IPS-20b (cell line): ENCODE measurements at regions not wholly inside any gene's neighbourhood (a gene's known extent, or its start where the extent isn't known, plus 50 kb on each side); places are given as distances from the start of the nearest gene placed in this dataset.

ENCODE experiments used
- H3K27ac ChIP-seq: one replicate; pipeline ENCODE4 v1.5.1; 2013; ENCODE audit warnings: low read length
- H3K27me3 ChIP-seq: 2 replicates; pipeline ENCODE4 v1.6.1; 2013; ENCODE audit warnings: mild to moderate bottlenecking, low read length, inconsistent platforms; ENCODE audit not compliant: insufficient read depth
- H3K36me3 ChIP-seq: 2 replicates; pipeline ENCODE4 v1.6.1; 2013; ENCODE audit warnings: low read depth, mild to moderate bottlenecking, inconsistent platforms, low read length, moderate library complexity; ENCODE audit not compliant: insufficient read depth
- H3K4me1 ChIP-seq: 2 replicates; pipeline ENCODE4 v1.6.1; 2013; ENCODE audit warnings: mild to moderate bottlenecking, control low read depth, inconsistent platforms, low read length, moderate library complexity; ENCODE audit not compliant: insufficient read depth
- H3K4me3 ChIP-seq: 2 replicates; pipeline ENCODE4 v1.5.1; 2013; ENCODE audit warnings: mild to moderate bottlenecking, low read length, inconsistent platforms
- H3K9ac ChIP-seq: 2 replicates; pipeline ENCODE4 v1.6.1; 2013; ENCODE audit warnings: low read depth, mild to moderate bottlenecking, inconsistent platforms, low read length, moderate library complexity
- H3K9me3 ChIP-seq: 2 replicates; pipeline ENCODE4 v1.6.1; 2013; ENCODE audit warnings: mild to moderate bottlenecking, low read depth, low read length, inconsistent platforms; ENCODE audit not compliant: insufficient read depth

DNA sequence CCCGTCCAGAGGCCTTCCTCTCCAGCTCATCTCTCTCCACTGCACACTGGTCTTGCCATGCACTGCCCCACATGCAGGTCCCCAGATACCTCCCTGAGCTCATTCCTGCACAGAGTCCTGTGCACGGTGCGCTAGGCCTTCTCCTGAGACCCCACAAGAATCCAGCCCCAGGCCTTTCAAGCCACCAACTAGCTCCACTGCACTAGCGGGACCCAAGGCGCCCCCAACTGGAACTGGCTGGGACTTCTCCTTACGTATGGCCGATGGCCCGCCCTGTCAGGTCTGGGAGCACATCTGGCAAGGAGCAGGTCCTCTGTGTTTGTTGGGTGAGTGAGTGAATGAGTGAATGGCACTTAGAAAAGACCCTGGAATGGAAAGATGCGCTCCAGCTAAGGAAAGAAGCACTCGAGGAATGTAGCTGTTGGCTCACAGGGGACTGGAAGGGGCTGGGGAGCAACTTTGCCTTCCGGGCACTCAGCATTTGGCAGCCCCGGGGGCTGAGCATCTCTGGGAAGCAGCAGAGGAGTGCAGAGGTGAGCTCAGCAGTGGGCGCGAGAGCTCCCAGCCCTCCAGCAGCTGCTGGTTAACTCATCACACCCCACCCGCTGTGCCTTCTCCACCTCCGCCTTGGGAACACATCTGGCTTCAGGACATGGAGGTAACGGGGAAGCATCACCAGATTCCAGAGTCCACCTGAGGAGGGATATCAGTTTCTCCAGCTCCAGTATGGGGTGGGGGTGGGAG is 223.1 kb downstream of the GLI2 start:
- no peaks in the 10 kb centered on the region for H3K4me1 ChIP-seq
- no peaks in the 10 kb centered on the region for H3K9me3 ChIP-seq
- H3K4me3 ChIP-seq: no peak overlapping the region
- no peaks in the 10 kb centered on the region for H3K27me3 ChIP-seq
- peaks cover 43% of the 10 kb centered on the region for H3K36me3 ChIP-seq
- H3K9ac ChIP-seq: no peak overlapping the region
- H3K27ac ChIP-seq: no peak overlapping the region

- Histone ChIP-seq H3K4me3 (no peak overlapping the region), H3K27ac (no peak overlapping the region), H3K9ac (no peak overlapping the region), H3K9me3 (no peaks in the 10 kb centered on the region), H3K27me3 (no peaks in the 10 kb centered on the region), H3K36me3 (peaks cover 41% of the 10 kb centered on the region), H3K4me1 (no peaks in the 10 kb centered on the region)
Observed at GRCh38 chr2:120959426-120959825, 223.8 kb downstream of the GLI2 start.

- Histone ChIP-seq H3K9ac (no peak overlapping the region), H3K4me1 (no peaks in the 10 kb centered on the region), H3K27ac (no peak overlapping the region), H3K4me3 (no peak overlapping the region), H3K36me3 (peaks cover 38% of the 10 kb centered on the region), H3K9me3 (no peaks in the 10 kb centered on the region), H3K27me3 (no peaks in the 10 kb centered on the region)
Observed at GRCh38 chr2:120960770-120961366, 225.2 kb downstream of the GLI2 start.

- no peaks in the 10 kb centered on the region for H3K9me3 ChIP-seq
- peaks cover 35% of the 10 kb centered on the region for H3K36me3 ChIP-seq
- H3K27ac ChIP-seq: no peak overlapping the region
- no peak overlapping the region for H3K4me3 ChIP-seq
- no peaks in the 10 kb centered on the region for H3K4me1 ChIP-seq
- no peaks in the 10 kb centered on the region for H3K27me3 ChIP-seq
- no peak overlapping the region for H3K9ac ChIP-seq
Observed at GRCh38 chr2:120961396-120961795, 225.7 kb downstream of the GLI2 start.

DNA sequence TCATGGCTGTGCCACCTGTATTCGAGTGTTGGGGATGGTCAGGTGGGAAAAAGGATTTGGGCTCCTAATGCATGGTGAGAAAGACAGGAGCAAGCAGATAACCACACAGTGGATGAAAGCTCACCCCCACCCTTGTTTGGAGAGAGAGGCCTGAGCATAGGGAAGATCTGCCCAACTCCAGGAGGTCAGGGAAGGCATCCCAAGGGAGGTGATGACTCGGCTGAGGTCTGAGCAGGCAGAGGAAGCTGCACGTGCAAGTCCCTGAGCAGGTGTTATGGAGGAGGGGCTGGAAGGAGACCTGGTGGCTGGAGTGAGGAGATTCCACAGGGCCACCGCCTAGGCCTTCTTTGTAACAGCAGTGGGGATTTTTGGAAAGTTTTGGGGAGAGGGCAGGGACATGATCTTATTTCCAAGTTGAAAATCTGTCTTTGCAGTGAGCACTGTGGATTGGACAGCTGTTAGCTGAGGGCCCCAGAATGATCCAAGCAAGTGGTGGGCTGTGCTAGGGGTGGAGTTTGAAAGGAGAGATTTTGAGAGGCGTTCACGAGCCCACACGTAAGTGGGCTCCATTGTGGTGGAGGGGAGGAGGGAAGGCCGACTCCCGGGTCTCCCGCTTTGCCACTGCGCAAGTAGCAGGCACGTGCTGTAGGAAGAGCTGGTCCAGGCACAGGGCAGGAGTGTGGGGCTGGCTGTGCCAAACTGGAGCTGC is 228.5 kb downstream of the GLI2 start:
- Histone ChIP-seq H3K4me1 (no peaks in the 10 kb centered on the region), H3K9me3 (no peaks in the 10 kb centered on the region), H3K36me3 (peaks cover 38% of the 10 kb centered on the region), H3K27ac (no peak overlapping the region), H3K27me3 (no peaks in the 10 kb centered on the region), H3K9ac (no peak overlapping the region), H3K4me3 (no peak overlapping the region)

DNA sequence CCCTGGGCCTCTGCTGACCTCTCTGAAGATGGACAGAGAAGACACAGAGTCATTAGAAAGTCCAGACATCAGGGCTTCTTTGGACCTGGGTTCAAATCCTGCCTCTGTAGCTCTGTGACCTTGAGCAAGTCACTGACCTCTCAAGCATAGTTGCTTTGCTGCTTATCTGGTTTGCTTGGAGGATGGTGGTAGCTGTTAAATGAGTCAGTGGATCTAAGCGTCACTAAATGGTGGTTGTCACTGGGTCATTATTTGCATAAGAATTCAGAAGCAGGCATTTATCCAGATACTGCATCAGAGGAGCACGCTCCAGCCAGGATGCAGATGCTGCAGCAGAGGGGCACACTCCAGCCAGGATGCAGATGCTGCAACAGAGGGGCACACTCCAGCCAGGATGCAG is 229.2 kb downstream of the GLI2 start:
- H3K27me3 ChIP-seq: no peaks in the 10 kb centered on the region
- H3K9ac ChIP-seq: no peak overlapping the region
- peaks cover 38% of the 10 kb centered on the region for H3K36me3 ChIP-seq
- no peak overlapping the region for H3K27ac ChIP-seq
- H3K4me1 ChIP-seq: no peaks in the 10 kb centered on the region
- H3K4me3 ChIP-seq: no peak overlapping the region
- H3K9me3 ChIP-seq: no peaks in the 10 kb centered on the region

DNA sequence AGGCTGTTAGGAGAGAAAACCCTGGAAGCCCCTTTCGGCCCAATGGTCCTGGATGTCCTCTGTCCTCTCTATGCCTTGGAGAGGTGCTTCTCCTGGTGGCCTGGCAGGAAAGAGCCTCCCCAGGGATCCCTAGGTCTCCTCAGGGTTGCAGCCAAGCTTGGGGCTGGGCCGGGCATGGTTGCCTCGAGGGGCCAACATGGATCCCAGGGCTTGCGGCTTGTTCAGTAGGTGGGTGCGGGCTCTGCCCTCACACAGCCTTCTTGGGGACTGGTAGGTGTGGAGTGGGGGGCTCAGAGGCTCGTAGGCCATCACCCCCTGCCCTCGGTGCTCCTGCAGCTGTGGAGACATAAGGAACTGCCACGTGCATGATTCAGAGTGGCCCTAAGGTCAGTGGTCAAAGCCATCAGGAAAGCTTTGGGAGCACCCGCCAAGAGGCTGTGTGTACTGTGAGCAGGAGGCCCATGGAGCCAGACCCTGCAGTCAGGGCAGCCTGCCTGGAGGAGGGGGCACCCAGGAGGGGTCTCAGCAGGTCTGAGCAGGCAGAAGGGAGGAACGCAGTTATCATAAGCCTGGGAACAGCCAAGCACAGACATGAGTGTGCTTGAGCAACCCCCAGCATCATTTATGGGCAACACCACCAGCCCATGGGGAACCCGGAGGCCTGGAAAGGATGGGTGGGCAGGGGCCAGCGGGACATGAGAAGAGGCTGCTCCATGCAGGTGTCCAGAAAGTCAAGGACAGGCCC is 231.0 kb downstream of the GLI2 start:
- Histone ChIP-seq H3K27me3 (no peaks in the 10 kb centered on the region), H3K4me3 (no peak overlapping the region), H3K9ac (no peak overlapping the region), H3K27ac (no peak overlapping the region), H3K36me3 (peaks cover 48% of the 10 kb centered on the region), H3K9me3 (no peaks in the 10 kb centered on the region), H3K4me1 (no peaks in the 10 kb centered on the region)

DNA sequence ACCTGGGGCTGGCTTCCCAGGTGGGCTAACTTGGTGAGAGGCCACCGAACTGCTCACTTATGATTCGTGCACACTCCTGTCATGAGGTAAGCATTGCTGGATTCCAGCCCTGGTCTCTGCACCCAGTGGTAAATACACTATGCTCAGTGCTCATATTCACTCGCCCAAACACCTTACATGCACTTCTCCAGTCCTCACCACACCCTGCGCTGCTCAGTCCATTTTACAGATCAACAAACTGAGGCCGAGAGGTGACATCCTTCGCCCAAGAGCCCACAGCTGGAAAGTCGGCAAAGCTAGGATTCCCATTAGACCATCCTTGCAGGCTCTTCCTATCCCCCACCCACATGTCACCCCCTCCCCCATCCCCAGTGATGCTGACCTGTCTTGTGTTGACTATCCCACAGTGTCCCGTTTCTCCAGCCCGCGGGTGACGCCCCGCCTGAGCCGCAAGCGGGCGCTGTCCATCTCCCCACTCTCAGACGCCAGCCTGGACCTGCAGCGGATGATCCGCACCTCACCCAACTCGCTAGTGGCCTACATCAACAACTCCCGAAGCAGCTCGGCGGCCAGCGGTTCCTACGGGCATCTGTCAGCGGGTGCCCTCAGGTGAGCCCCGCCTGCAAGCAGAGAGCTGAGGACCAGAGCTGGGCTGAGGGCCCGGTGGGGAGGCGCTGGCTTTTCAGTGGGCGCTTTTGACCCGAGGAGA is 232.8 kb downstream of the GLI2 start:
- Histone ChIP-seq H3K9ac (no peak overlapping the region), H3K4me3 (no peak overlapping the region), H3K4me1 (no peaks in the 10 kb centered on the region), H3K9me3 (no peaks in the 10 kb centered on the region), H3K27ac (no peak overlapping the region), H3K27me3 (no peaks in the 10 kb centered on the region), H3K36me3 (peaks cover 60% of the 10 kb centered on the region)

GRCh38 chr2:120969613-120970355 is 234.1 kb downstream of the GLI2 start:
- H3K36me3 ChIP-seq: peaks cover 72% of the 10 kb centered on the region

GRCh38 chr2:120971866-120972265 is 236.2 kb downstream of the GLI2 start:
- H3K36me3 ChIP-seq: peaks cover 90% of the 10 kb centered on the region
- H3K4me3 ChIP-seq: no peak overlapping the region
- no peak overlapping the region for H3K9ac ChIP-seq
- H3K4me1 ChIP-seq: no peaks in the 10 kb centered on the region
- H3K27me3 ChIP-seq: no peaks in the 10 kb centered on the region
- H3K27ac ChIP-seq: no peak overlapping the region
- H3K9me3 ChIP-seq: no peaks in the 10 kb centered on the region

More at GRCh38 chr2:120969613-120970355, 234.1 kb downstream of the GLI2 start:
- no peaks in the 10 kb centered on the region for H3K27me3 ChIP-seq
- H3K9ac ChIP-seq: no peak overlapping the region
- no peak overlapping the region for H3K4me3 ChIP-seq
- no peaks in the 10 kb centered on the region for H3K9me3 ChIP-seq
- no peaks in the 10 kb centered on the region for H3K4me1 ChIP-seq
- H3K27ac ChIP-seq: no peak overlapping the region

DNA sequence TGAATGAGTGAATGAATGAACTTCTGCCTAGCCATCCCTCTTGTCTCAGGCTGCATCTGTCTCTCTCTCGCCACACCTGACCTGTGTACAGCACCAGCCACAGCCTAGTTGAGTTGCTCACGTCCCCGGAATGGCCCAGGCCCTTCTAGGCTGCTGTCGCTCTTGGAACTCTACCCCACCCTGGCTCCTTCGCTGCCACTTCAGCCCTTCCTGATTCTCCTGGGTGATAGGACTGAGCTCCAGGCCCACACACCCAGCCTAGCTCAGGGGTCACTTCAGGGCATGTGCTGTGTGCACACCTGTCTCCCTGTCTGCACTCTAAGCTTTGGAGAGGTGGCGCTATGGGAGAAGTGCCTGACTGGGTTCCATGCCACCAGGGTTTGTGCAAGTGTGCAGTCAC is 236.6 kb downstream of the GLI2 start:
- Histone ChIP-seq H3K27me3 (no peaks in the 10 kb centered on the region), H3K36me3 (peaks cover 94% of the 10 kb centered on the region), H3K4me1 (no peaks in the 10 kb centered on the region), H3K9me3 (no peaks in the 10 kb centered on the region), H3K27ac (no peak overlapping the region), H3K4me3 (no peak overlapping the region), H3K9ac (no peak overlapping the region)
